ENCODE measurements at regions not wholly inside any gene's neighbourhood (a gene's known extent, or its start where the extent isn't known, plus 50 kb on each side); places are given as distances from the start of the nearest gene placed in this dataset.
"Not testable (repeated sequence)": the region's sequence is repeated elsewhere in the genome, so short reads cannot be mapped to it uniquely, and the experiment has no call there.

- DNase-seq (ENCODE audit: low read depth in 1 of 2, low spot score in 1 of 2) = no peak
These were observed 226.6 kb upstream of the KAZN start for GRCh38 chr1:14371771-14372497.

GRCh38 chr1:14372526-14372925 lies 226.0 kb upstream of the KAZN start:
- DNase-seq (ENCODE audit: low read depth in 1 of 2, low spot score in 1 of 2) = no peak

GRCh38 chr1:14373081-14373758 lies 225.3 kb upstream of the KAZN start:
- no peak for DNase-seq (ENCODE audit: low read depth in 1 of 2, low spot score in 1 of 2)

- DNase-seq (ENCODE audit: low read depth in 1 of 2, low spot score in 1 of 2) = no peak
These were observed 223.3 kb upstream of the KAZN start for GRCh38 chr1:14375226-14375625.

GRCh38 chr1:14377386-14377785 lies 221.1 kb upstream of the KAZN start:
- no peak for DNase-seq (ENCODE audit: low read depth in 1 of 2, low spot score in 1 of 2)

GRCh38 chr1:14380408-14380807 lies 218.1 kb upstream of the KAZN start:
- no peak for DNase-seq (ENCODE audit: low read depth in 1 of 2, low spot score in 1 of 2)

GRCh38 chr1:14390816-14391215 lies 207.7 kb upstream of the KAZN start:
- no peak for DNase-seq (ENCODE audit: low read depth in 1 of 2, low spot score in 1 of 2)

GRCh38 chr1:14392161-14392858 lies 206.2 kb upstream of the KAZN start:
- DNase-seq (ENCODE audit: low read depth in 1 of 2, low spot score in 1 of 2) = no peak

- no peak for DNase-seq (ENCODE audit: low read depth in 1 of 2, low spot score in 1 of 2)
These were observed 205.6 kb upstream of the KAZN start for GRCh38 chr1:14392859-14393365.

GRCh38 chr1:14396100-14396499 lies 202.4 kb upstream of the KAZN start:
- DNase-seq (ENCODE audit: low read depth in 1 of 2, low spot score in 1 of 2) = no peak

- DNase-seq (ENCODE audit: low read depth in 1 of 2, low spot score in 1 of 2) = no peak
These were observed 194.4 kb upstream of the KAZN start for GRCh38 chr1:14403961-14404645.

- DNase-seq (ENCODE audit: low read depth in 1 of 2, low spot score in 1 of 2) = no peak
These were observed 193.6 kb upstream of the KAZN start for GRCh38 chr1:14404862-14405301.

- DNase-seq (ENCODE audit: low read depth in 1 of 2, low spot score in 1 of 2) = no peak
These were observed 186.2 kb upstream of the KAZN start for GRCh38 chr1:14412235-14412634.

- DNase-seq (ENCODE audit: low read depth in 1 of 2, low spot score in 1 of 2) = no peak
These were observed 184.5 kb upstream of the KAZN start for GRCh38 chr1:14413819-14414490.

GRCh38 chr1:14415396-14415795 lies 183.1 kb upstream of the KAZN start:
- no peak for DNase-seq (ENCODE audit: low read depth in 1 of 2, low spot score in 1 of 2)

- DNase-seq (ENCODE audit: low read depth in 1 of 2, low spot score in 1 of 2) = not testable (repeated sequence)
These were observed 178.7 kb upstream of the KAZN start for GRCh38 chr1:14419778-14420218.

- no peak for DNase-seq (ENCODE audit: low read depth in 1 of 2, low spot score in 1 of 2)
These were observed 177.8 kb upstream of the KAZN start for GRCh38 chr1:14420686-14421085.

GRCh38 chr1:14421295-14421976 lies 177.0 kb upstream of the KAZN start:
- DNase-seq (ENCODE audit: low read depth in 1 of 2, low spot score in 1 of 2) = no peak

GRCh38 chr1:14421977-14422609 lies 176.4 kb upstream of the KAZN start:
- DNase-seq (ENCODE audit: low read depth in 1 of 2, low spot score in 1 of 2) = no peak
